HG02938 (cell line): ENCODE measurements at regions not wholly inside any gene's neighbourhood (a gene's known extent, or its start where the extent isn't known, plus 50 kb on each side); places are given as distances from the start of the nearest gene placed in this dataset.
"Not testable (repeated sequence)": the region's sequence is repeated elsewhere in the genome, so short reads cannot be mapped to it uniquely, and the experiment has no call there.

ENCODE experiments used
- ATAC-seq: cut with Tn5 transposase; IDR thresholded peaks from one replicate; pipeline ENCODE4 v1.9.1; 2021; ENCODE audit warnings: mild to moderate bottlenecking, moderate library complexity; ENCODE audit not compliant: unreplicated experiment

DNA sequence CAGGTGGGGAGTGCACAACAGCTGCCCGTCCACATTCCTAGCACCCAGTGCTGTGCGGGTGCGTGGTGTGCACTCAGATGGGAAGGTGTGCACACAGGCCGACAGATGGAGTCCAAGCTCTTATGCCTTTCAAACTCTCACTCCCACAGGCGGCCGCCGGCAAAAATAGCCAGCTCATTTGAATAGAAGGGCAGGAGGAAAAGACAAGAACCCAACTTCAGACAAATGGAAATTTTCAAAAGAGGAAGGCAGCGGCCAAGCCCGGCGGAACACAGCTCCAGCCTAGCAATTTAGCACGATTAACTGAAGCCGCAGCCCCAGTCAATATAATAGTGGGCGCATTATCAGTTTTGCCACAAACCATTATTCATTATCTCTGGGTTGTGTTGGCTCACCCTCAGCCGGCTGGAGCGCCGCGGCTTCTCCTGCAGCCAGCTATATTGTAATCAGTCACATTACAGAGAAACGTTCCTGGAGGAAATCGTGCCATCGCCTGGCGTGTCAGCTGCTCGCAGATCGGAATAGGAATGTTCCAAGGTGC is 103.9 kb upstream of the SEC14L1 start:
- ATAC-seq: no peak

DNA sequence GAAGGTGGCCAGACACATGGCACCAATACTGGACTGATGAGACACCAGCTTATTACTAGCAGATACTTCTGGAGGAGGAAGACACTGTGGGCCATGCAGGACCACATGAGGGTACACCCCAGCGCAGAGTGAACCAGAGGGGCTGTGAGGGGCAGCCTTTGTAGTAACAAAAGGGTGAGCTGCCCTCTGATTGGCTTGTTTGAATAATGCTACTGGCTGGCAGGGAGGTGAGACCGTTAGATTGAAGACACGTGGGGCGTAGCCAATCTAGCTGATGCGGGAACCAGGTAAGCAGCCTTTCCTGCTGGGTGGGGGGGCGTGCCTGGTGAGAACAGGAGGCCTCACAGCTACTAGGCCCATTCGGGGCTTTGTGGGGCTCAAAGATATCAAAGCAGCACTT is 102.8 kb upstream of the SEC14L1 start:
- no peak for ATAC-seq

DNA sequence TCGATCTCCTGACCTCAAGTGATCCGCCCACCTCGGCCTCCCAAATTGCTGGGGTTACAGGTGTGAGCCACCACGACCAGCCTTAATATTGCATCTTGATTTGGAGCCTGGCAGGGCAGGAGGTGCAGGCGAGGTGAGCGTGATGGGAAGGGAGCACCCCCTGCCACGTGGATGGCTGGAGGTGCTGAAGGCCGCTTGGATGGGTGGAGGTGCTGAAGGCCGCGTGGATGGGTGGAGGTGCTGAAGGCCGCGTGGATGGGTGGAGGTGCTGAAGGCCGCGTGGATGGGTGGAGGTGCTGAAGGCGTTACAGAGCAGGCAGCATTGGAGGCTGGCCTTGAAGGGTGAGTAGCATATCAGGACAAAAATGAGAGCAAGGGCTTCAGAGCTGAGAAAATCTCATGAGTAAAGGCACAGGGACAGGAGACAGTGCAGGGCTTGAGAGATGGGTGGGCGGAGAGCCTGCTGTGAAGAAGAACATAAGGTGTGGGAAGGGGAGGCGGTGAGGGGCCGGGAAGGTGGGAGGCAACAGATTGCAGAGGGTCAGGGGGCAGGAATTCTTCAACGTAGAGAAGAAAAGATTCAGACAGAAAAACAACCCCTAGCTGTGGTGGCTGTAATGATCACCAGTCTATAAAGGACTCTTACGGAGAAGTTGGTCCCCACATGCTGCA is 101.7 kb upstream of the SEC14L1 start:
- ATAC-seq: no peak

DNA sequence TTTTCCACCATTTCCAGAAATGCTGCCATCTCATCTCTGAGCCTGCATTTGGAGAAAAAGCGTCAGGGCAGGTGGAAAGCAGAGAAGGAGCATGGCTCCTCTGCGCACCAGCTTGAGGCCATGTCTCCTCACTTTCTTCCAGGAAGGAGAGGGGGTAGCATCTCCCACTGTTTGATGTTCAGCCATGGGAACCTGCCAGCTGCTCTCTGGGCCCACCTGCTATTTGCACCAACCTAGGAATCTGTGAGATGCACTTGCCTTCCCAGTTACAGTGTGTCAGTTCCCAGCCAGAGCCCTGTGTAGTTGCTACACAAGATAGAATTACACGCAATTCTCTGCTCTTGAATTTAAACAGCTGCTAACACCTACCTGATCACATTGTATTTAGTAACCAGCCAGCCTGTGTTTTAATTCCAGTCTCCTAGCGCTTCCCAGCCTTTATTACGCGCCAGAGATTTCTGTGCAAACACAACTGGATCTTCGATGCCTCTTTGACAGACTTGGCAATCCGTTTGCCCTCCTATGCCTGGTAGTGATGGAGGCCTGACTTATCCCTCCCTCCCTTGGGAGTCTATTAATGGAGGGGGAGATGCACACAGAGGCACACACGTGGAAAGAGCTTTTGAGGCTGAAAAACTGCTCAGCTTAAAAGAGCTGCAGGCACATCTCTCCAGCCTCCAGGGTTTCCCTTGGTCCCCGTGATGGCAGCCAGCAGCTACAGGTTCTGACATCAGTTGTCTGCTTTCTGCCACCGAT is 98.1 kb upstream of the SEC14L1 start:
- no peak for ATAC-seq

DNA sequence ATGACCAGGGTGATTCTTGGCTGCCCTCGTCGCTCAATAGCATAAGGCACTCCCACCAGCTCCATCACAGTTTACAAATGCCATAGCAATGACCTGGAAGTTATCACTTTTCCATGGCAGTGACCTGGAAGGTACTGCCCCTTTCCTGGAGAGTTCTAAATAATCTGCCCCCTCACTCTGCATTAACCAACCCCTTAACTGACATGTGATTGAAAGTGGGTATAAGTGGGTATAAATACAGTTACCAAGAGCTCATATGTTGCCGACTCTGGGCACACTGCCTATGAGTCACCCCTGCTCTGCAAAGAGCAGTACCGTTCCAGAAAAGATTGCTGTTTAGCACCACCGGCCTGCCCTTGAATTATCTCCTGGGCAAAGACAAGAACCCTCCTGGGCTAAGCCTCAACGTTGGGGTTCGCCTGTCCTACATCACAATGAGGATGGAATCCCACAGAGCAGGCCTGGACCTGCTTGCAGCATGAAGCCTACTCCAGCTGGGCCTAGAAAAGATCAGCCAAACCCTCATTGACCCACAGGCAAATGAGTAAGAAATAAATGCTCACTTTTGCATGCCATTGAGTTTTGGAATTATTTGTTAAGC is 95.2 kb upstream of the SEC14L1 start:
- no peak for ATAC-seq

DNA sequence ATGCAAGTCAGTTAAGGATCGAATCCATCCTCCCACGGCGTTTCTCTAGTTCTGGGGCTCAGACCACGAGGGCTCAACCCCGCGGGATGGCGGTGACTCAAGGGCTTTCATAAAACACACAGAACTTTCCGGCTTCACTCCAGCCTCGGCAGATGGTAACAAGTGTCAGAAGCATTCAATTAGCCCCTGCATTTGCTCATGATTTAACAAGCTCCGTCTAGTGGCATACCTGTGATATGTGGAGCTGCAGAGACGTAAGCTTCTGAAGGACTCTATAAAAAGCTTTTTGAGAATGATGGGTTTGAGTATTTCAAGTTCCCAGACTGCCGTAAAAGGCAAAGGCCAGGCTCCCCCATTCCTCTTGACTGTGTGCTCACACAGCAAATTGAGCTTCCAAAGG is 91.3 kb upstream of the SEC14L1 start:
- ATAC-seq: no peak

DNA sequence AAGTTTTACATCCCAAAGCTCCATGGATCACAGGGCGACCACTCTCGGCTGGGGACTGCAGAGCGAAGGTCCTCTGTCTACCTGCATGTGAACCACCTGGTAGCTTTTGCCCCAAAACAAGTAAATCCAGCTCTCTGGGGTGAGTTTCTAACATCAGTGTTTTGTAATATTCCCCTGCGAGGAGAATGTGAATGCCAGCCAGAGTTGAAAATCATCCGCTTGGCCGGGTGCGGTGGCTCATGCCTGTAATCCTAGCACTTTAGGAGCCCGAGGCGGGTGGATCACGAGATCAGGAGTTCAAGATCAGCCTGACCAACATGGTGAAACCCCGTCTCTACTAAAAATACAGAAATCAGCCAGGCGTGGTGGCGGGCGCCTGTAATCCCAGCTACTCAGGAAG is 89.9 kb upstream of the SEC14L1 start:
- not testable (repeated sequence) for ATAC-seq

DNA sequence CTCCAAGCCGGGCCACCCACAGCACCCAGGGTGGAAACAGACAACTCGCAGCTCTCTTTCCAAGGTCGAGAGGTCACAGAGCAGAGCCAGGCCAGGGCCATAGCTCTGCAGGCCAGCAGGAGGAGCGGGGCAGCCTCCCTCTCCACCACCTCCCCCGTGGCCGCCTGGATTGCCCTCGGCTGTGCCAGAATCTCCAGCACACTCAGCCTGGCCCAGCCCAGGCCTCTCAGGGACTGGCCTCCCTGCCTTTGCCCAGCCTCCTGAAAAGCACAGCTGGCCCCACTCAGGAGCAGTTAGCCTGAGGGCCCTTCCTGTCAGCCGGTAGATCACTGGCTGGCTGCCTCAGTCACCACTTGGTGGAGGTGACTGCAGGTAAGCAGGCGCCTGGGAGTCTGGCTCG is 85.8 kb upstream of the SEC14L1 start:
- no peak for ATAC-seq

DNA sequence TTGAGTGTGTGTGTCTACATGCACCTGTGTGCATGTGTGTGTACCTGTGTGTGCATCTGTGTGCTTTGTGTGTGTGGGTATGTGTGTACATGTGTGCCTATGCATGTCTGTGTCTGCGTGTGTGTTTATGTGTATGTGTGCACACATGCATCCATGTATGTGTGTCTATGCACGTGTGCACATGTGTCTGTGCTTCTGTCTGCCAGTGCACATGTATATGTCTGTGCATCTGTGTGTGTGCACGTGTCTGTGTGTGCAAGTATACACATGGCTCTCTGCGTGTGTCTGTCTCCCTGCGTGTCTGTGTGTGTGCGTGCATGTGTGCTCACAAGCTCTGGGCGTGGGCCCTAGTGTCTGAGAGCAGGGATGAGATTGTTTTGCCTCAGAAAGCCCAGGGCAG is 85.3 kb upstream of the SEC14L1 start:
- no peak for ATAC-seq

DNA sequence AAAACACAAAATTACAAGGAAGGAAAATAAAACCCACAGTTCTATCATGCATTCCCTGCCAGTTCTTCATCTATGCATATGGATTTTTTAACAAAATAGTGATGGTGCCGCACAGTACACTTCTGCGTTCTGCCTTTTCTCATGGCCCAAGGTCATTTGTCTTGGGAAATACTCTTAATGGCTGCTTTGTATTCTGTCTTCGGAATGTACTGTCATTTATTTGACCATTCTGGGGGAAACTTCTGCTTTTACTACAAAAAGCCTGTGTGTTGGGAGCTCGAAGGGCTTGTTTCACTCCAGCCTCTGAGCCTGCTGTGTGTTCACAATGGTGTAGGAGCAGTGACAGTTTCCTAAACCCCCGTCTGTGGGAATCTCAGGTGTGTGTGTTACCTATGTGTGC is 82.8 kb upstream of the SEC14L1 start:
- ATAC-seq: no peak

DNA sequence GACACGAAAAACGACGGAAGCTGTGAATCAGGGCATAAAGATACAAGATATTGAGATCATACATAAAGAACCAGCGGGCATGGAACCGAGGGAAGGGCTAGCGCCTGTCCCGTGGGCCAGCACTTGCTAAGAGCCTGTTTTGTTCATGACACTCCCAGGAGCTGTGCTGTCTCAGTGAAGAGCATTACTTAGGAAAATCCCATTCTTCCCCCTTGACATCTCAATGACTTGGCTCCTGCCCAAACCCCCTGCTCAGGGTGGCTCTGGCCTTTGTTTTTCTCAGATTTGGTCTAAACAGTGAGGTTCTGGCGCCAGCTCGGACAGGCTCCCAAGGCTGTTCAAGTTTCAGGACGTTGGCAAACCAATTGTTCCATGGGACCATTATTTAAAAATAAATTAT is 79.1 kb upstream of the SEC14L1 start:
- no peak for ATAC-seq

DNA sequence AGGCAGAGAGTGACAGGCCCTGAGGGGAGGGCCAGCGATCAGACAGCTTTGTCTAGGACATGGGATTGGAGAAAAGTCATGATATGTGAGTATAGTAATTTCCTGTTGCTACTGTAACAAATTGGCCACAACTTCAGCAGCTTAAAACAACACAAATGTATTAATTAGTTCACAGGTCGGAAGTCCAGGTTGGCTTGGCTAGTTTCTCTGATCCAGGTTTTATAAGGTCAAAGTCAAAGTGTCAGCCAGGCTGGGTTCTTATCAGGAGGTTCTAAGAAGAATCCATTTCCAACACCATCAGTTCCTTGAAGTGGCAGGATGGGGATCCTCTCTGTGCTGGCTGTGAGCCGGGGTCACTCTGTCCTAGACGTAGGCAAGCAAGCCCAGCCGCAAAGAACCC is 76.2 kb upstream of the SEC14L1 start:
- no peak for ATAC-seq

DNA sequence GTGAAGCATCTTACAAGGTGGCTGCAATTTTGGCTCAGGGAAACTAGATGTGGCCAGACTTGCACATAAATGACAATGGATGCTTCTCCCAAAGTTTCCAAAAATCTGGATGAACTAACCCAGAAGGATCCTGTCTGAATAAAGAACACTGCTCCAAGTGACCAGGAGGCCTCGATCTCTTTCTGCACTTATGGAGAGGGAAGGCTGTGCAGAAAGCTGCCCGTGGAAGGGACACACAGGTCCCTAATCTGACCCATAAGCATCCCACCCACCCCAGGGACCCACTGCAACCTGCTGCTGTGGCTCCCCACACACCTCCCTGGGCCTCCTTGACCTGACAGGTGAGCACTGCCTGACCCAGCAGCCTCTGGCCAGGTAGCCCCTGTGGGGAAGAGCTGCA is 74.6 kb upstream of the SEC14L1 start:
- no peak for ATAC-seq

DNA sequence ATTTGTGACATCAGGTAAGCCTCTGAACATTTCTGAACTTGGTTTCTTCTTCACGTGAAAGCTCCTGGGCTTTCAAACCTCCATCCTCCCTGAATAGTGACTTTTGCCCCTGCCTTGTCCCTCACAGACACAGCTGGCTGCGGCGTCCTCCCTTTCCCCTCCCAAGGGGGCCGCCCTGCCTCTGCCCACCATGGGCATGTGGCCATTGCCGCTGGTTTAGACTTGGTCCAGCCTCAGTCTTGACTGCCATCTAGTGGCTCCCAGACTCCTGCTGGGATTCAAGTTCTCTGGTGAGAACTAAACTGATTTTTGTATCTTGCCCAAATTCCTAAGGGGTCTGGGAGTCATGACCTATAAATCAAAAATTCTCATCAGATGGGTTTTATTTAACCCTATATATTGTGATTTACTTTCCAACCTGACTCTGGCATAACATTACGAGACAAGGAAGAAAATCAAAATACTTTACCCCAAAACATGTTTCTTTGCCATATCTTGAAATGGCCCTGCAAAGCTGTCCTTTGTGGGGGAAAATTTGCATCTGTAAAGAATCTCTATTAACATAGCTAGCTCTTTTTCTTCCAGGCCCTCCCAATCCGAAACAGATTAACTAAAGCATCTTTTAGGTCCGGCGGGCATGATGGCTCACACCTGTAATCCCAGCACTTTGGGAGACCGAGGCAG is 73.9 kb upstream of the SEC14L1 start:
- ATAC-seq: not testable (repeated sequence)

DNA sequence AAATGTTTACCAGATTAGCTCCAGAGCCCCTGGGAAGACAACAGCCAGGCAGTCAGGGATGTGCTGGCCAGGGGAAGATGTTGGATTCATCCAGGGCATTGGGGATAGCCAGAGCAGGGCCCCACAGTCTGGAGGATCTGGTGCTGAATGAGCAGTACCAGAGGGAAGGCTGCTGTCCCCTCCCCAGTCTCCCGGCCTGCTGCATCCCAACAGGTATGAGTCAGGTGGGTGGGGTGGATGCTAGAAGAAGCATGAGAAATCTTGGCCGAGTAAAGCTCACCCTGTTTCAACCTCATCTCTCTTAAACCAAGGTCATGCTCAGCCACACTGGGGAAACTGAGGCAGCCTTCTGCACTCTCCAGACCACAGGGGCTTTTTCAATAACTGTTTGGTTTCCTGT is 71.9 kb upstream of the SEC14L1 start:
- ATAC-seq: no peak

DNA sequence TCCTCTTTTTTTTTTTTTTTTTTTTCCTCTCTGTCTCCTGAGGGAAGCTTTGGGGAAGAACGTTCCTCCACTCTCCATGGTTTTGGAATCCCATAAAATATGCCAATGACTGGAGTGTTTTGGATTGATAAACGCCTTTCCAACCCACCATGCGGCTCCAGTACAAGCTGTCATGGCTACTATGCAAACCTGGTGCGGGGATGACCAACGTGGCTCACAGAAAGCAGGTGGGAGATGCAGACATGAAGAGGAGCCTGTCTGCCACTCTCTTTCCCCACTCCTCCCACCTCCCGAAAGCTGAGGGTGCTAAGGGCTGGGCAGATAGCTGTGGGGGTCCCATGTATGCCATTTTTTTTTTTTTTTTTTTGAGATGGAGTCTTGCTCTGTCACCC is 69.9 kb upstream of the SEC14L1 start:
- no peak for ATAC-seq

DNA sequence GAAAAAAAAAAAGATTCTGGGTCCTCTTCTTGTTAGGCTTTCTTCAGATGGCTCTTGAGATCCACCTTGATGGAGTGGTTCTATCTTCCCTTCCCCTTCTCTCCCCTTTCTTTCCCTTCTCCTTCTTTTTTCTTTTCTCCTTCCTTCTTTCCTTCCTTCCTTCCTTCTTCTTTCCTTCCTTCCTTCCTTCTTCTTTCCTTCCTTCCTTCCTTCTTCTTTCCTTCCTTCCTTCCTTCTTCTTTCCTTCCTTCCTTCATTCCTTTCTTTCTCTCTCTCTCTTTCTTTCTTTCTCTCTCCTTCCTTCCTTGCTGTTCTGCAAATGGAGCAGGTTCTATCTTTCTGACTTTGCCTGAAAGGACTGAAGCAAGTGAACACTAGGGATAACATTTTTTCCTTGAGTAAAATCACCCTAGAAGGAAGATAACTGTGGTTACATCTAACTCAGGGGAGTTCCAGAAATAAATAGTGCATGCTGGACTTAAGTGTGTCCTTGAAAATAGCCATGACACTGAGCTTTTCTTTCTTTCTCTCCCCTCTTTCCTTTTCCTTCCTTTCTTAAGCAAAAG is 68.8 kb upstream of the SEC14L1 start:
- ATAC-seq: no peak

DNA sequence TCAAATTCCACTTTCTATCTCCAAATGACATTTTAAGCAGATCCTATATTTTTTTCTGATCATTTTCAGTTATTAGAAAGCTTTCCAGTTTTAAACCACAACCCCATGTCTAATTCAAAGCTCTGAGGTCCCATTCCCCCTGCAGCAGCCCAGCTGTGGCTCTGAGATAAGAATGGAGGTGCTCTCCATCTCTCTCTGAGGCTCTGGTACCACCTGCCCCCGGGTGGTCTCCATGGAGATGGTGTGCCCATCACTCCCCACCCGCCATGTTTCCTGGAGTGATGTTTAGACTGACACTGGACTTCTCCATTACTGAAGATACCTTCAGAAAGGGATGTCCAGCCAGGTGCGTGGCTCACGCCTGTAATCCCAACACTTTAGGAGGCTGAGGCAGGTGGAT is 68.1 kb upstream of the SEC14L1 start:
- no peak for ATAC-seq

DNA sequence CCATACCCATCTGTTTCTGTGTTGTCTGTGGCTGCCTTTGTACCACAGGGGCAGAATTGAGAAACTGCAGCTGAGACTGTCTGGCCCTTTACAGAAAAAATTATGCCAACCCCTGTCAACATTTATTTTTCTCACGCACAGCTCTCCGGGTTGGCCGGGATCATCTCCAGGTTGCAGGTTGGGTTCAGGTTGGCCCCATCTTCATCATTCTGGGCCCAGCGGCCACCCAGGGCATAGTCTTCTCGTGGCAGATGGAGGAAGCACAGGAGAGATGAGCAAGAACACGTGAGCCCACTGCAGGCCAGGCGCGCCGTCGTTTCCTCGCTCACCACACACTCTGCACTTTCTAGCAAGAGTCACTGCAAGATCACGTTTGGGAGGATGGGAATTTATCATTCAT is 66.1 kb upstream of the SEC14L1 start:
- no peak for ATAC-seq

DNA sequence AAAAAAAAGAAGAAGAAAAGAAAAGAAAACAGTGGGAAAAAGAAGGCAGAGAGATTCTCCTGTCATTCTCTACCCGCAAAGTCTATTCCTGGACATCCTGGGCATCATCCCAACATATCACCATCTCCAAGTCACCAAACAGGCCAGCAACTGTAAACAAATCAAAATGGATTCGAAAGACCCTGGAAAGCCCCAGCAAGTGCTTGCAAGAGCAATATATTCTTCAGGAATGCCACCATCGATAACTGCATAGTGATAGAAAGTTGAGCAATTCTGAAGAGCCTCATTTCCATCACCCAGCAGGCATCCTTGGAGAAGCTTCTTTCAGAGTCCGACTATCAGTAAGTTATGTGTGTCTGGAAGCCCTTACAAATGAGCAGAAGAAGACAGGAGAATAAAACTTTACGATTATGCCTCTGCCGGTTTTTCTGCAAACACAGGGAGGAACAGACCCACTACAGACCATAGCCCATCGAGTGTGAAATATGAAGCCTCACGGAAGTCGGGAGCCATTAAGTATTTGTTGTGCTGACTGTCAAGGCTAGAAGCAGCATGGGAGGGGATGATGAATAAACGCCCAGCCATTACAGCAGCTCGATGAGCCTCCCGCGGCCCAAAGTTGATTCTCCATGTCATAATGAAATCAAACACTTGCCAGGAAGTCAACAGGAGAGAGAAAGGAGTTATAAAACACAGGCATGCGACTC is 64.5 kb upstream of the SEC14L1 start:
- ATAC-seq: no peak

DNA sequence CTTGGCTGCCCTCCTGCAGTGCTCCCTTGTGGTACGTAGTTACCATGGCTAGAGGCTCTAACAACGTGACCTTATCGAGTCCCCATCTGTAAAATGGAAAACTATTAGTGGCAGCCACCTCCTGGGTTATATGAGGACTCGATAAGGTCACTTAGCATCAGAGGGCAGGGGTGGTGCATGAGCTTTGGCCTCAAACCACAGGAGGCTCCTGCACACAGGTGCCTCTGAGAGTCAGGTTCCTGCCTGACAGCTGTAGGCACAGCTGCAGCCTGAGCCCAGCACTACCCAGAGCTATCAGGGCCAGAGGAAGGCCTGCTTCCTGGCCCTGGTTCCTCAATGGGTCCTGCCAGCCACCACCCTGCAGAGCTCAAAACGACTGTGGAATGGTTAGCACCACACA is 57.2 kb upstream of the SEC14L1 start:
- ATAC-seq: no peak
